ENCODE measurements at regions not wholly inside any gene's neighbourhood (a gene's known extent, or its start where the extent isn't known, plus 50 kb on each side); places are given as distances from the start of the nearest gene placed in this dataset.

- CTCF ChIA-PET, result no interaction called here
- TF ChIP-seq ZNF548 (tag by site-specific recombination; IDR thresholded peaks at IDR 0.05), result no peak
- peak; percentile 47; the same call in 1 of the 2 replicates for TF ChIP-seq ZNF664 (tag by site-specific recombination; IDR thresholded peaks at IDR 0.05)
- H3K4me3 ChIP-seq (ENCODE audit: low read depth, low read length), result no peak overlapping the region
- H3K9me3 ChIP-seq (ENCODE audit: control insufficient read depth, insufficient read depth, low read depth, low read length), result no peaks in the 10 kb centered on the region
- POLR2A ChIA-PET, result no interaction called here
- H3K27ac ChIP-seq (ENCODE audit: extremely low read depth, low read depth, low read length), result no peak overlapping the region
- no peaks in the 10 kb centered on the region for H3K36me3 ChIP-seq (ENCODE audit: control insufficient read depth in 2 of 2, insufficient read depth in 1 of 2, low read length in 2 of 2)
- H3K4me1 ChIP-seq (ENCODE audit: control insufficient read depth, insufficient read depth, low read length), result no peaks in the 10 kb centered on the region
These were observed 110.6 kb upstream of the FER start for GRCh38 chr5:108637134-108637533.

- Histone ChIP-seq H3K36me3 (ENCODE audit: control insufficient read depth in 2 of 2, insufficient read depth in 1 of 2, low read length in 2 of 2) (no peaks in the 10 kb centered on the region), H3K27ac (ENCODE audit: extremely low read depth, low read depth, low read length) (no peak overlapping the region), H3K4me1 (ENCODE audit: control insufficient read depth, insufficient read depth, low read length) (no peaks in the 10 kb centered on the region), H3K4me3 (ENCODE audit: low read depth, low read length) (no peak overlapping the region), H3K9me3 (ENCODE audit: control insufficient read depth, insufficient read depth, low read depth, low read length) (no peaks in the 10 kb centered on the region)
- POLR2A ChIA-PET, result no interaction called here
- TF ChIP-seq ZNF776 (tag by site-specific recombination; IDR thresholded peaks at IDR 0.05; ENCODE audit: borderline replicate concordance) (no peak), ZNF223 (tag by site-specific recombination; IDR thresholded peaks at IDR 0.05) (no peak), ZNF701 (tag by site-specific recombination; IDR thresholded peaks at IDR 0.05) (no peak), SP3 (tag by site-specific recombination; IDR thresholded peaks at IDR 0.05) (no peak), ZNF549 (tag by site-specific recombination; IDR thresholded peaks at IDR 0.05) (no peak), ZSCAN4 (tag by site-specific recombination; IDR thresholded peaks at IDR 0.05) (no peak), ZNF76 (tag by site-specific recombination; IDR thresholded peaks at IDR 0.05; ENCODE audit: borderline replicate concordance, low read depth) (no peak), ZNF560 (tag by site-specific recombination; IDR thresholded peaks at IDR 0.05; ENCODE audit: borderline replicate concordance) (no peak), ZNF561 (tag by site-specific recombination; IDR thresholded peaks at IDR 0.05; ENCODE audit: borderline replicate concordance) (no peak), ZNF221 (tag by site-specific recombination; IDR thresholded peaks at IDR 0.05; ENCODE audit: borderline replicate concordance) (no peak), YY1 (tag by site-specific recombination; IDR thresholded peaks at IDR 0.05) (no peak), ELK4 (IDR thresholded peaks at IDR 0.05; ENCODE audit: borderline replicate concordance, low read depth, low read length) (no peak)
- CTCF ChIA-PET, result no interaction called here
These were observed 111.4 kb upstream of the FER start for GRCh38 chr5:108636135-108636853.

GRCh38 chr5:108634617-108635288 lies 112.9 kb upstream of the FER start:
- POLR2A ChIA-PET, result no interaction called here
- CTCF ChIA-PET, result no interaction called here

More at GRCh38 chr5:108634617-108635288, 112.9 kb upstream of the FER start:
- no peak overlapping the region for H3K27ac ChIP-seq (ENCODE audit: extremely low read depth, low read depth, low read length)
- no peak overlapping the region for H3K4me3 ChIP-seq (ENCODE audit: low read depth, low read length)
- H3K9me3 ChIP-seq (ENCODE audit: control insufficient read depth, insufficient read depth, low read depth, low read length), result no peaks in the 10 kb centered on the region
- no peak for TF ChIP-seq SCRT2 (tag by site-specific recombination; IDR thresholded peaks at IDR 0.05)
- TF ChIP-seq ZNF140 (tag by site-specific recombination; IDR thresholded peaks at IDR 0.05), result no peak
- TF ChIP-seq ZNF513 (tag by site-specific recombination; IDR thresholded peaks at IDR 0.05), result no peak
- no peak for TF ChIP-seq ZBTB20 (tag by site-specific recombination; IDR thresholded peaks at IDR 0.05)
- no peak for TF ChIP-seq PATZ1 (tag by site-specific recombination; IDR thresholded peaks at IDR 0.05)
- TF ChIP-seq ZNF239 (tag by site-specific recombination; IDR thresholded peaks at IDR 0.05), result no peak
- no peak for TF ChIP-seq KLF8 (tag by site-specific recombination; IDR thresholded peaks at IDR 0.05)
- no peak for TF ChIP-seq ZNF544 (tag by site-specific recombination; IDR thresholded peaks at IDR 0.05)
- TF ChIP-seq ZNF473 (tag by site-specific recombination; IDR thresholded peaks at IDR 0.05), result no peak
- no peak for TF ChIP-seq MZF1 (tag by site-specific recombination; IDR thresholded peaks at IDR 0.05; ENCODE audit: borderline replicate concordance)
- TF ChIP-seq ZNF266 (tag by site-specific recombination; IDR thresholded peaks at IDR 0.05; ENCODE audit: low read depth), result no peak
- H3K36me3 ChIP-seq (ENCODE audit: control insufficient read depth in 2 of 2, insufficient read depth in 1 of 2, low read length in 2 of 2), result no peaks in the 10 kb centered on the region
- H3K4me1 ChIP-seq (ENCODE audit: control insufficient read depth, insufficient read depth, low read length), result no peaks in the 10 kb centered on the region
